ENCODE measurements at regions not wholly inside any gene's neighbourhood (a gene's known extent, or its start where the extent isn't known, plus 50 kb on each side); places are given as distances from the start of the nearest gene placed in this dataset.
"Not testable (repeated sequence)": the region's sequence is repeated elsewhere in the genome, so short reads cannot be mapped to it uniquely, and the experiment has no call there.

GRCh38 chr5:174916924-174917323, 192.5 kb downstream of the MSX2 start:
- DNase-seq (ENCODE audit: low read depth), result not testable (repeated sequence)

GRCh38 chr5:174916227-174916626, 191.8 kb downstream of the MSX2 start:
- no peak for DNase-seq (ENCODE audit: low read depth)

- DNase-seq (ENCODE audit: low read depth), result no peak
Observed at GRCh38 chr5:174911118-174911517, 186.7 kb downstream of the MSX2 start.

GRCh38 chr5:174910245-174910737, 185.9 kb downstream of the MSX2 start:
- peak; percentile 26 for DNase-seq (ENCODE audit: low read depth)

GRCh38 chr5:174903172-174903732, 178.9 kb downstream of the MSX2 start:
- no peak for DNase-seq (ENCODE audit: low read depth)

GRCh38 chr5:174901336-174901735, 177.0 kb downstream of the MSX2 start:
- DNase-seq (ENCODE audit: low read depth), result no peak

GRCh38 chr5:174900240-174900865, 176.0 kb downstream of the MSX2 start:
- no peak for DNase-seq (ENCODE audit: low read depth)

GRCh38 chr5:174897281-174897950, 173.0 kb downstream of the MSX2 start:
- no peak for DNase-seq (ENCODE audit: low read depth)

GRCh38 chr5:174895360-174895759, 171.0 kb downstream of the MSX2 start:
- DNase-seq (ENCODE audit: low read depth), result no peak

GRCh38 chr5:174892742-174893141, 168.4 kb downstream of the MSX2 start:
- no peak for DNase-seq (ENCODE audit: low read depth)

- not testable (repeated sequence) for DNase-seq (ENCODE audit: low read depth)
Observed at GRCh38 chr5:174880412-174881200, 156.2 kb downstream of the MSX2 start.

GRCh38 chr5:174877987-174878386, 153.6 kb downstream of the MSX2 start:
- no peak for DNase-seq (ENCODE audit: low read depth)

- DNase-seq (ENCODE audit: low read depth), result no peak
Observed at GRCh38 chr5:174872271-174872670, 147.9 kb downstream of the MSX2 start.

- no peak for DNase-seq (ENCODE audit: low read depth)
Observed at GRCh38 chr5:174852143-174852542, 127.8 kb downstream of the MSX2 start.

- no peak for DNase-seq (ENCODE audit: low read depth)
Observed at GRCh38 chr5:174850565-174851169, 126.3 kb downstream of the MSX2 start.

GRCh38 chr5:174849426-174849825, 125.0 kb downstream of the MSX2 start:
- no peak for DNase-seq (ENCODE audit: low read depth)

GRCh38 chr5:174844971-174845370, 120.6 kb downstream of the MSX2 start:
- no peak for DNase-seq (ENCODE audit: low read depth)

- no peak for DNase-seq (ENCODE audit: low read depth)
Observed at GRCh38 chr5:174843263-174844250, 119.2 kb downstream of the MSX2 start.

- no peak for DNase-seq (ENCODE audit: low read depth)
Observed at GRCh38 chr5:174840435-174840834, 116.1 kb downstream of the MSX2 start.

- no peak for DNase-seq (ENCODE audit: low read depth)
Observed at GRCh38 chr5:174839196-174839595, 114.8 kb downstream of the MSX2 start.
